GM21423 (cell line): ENCODE measurements at regions not wholly inside any gene's neighbourhood (a gene's known extent, or its start where the extent isn't known, plus 50 kb on each side); places are given as distances from the start of the nearest gene placed in this dataset.
"Not testable (repeated sequence)": the region's sequence is repeated elsewhere in the genome, so short reads cannot be mapped to it uniquely, and the experiment has no call there.

ENCODE experiments used
- ATAC-seq: cut with Tn5 transposase; IDR thresholded peaks from one replicate; pipeline ENCODE4 v1.9.1; 2021; ENCODE audit warnings: mild to moderate bottlenecking, moderate library complexity; ENCODE audit not compliant: unreplicated experiment

- ATAC-seq: no peak
Observed at GRCh38 chr9:16267281-16268066, 603.0 kb downstream of the BNC2 start.

DNA sequence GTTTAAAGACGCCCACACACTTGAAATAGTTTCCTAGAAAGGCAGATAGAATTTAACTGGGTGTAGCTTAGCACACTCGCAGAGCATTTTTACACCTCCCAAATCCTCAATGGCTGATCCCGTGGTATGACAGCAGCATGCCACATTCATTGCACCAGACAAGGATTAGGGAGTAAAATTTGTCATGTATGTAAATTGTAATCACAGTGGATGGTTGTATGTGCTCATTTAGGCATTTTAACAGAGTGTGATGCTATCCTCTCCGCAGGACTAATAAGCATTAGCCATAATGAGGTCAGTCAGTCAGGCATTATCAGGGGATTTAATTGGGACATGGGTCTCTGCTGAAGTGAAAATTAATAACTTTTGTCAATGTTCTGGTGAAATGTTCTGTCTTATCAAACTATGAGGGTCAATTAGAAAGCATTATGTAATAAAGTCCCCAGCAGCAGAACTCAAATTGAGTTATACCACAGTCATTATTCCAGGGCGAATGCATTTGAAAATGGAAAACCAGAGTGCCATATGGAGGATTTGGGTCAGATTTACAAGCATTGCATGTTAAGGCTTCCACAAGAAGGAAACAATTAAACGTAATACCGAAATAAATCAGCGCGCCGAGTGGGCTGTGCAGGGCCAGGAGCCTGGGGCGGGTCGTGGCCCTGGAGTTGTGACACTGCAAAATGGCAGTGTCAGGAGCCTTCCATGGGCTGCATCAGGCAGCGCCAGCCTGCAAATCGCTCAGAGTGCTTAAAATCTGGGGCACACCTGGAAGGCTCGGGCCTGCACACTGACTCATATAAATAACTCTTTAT is 602.2 kb downstream of the BNC2 start:
- ATAC-seq: no peak

DNA sequence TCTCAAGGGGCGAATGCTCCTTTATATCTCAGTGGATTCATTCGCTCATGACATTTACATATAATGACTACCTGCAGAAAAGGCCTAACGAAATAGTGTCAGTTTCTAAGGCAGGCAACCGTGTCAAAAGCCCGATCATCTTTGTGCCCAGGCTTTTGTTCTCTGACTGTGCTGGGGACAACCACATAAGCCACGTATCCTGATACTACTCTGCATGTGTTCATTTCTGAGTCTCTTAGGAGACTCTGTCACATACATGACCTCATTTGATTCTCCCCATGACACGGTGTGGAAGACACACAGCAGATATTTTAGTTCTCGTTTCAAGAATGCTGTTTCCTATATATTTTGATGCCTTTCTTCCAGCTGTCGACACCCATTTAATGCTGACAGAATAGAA is 598.5 kb downstream of the BNC2 start:
- ATAC-seq: no peak

- ATAC-seq: no peak
Observed at GRCh38 chr9:16272776-16273175, 597.7 kb downstream of the BNC2 start.

GRCh38 chr9:16275795-16276624 is 594.5 kb downstream of the BNC2 start:
- no peak for ATAC-seq

GRCh38 chr9:16276866-16277265 is 593.6 kb downstream of the BNC2 start:
- no peak for ATAC-seq

DNA sequence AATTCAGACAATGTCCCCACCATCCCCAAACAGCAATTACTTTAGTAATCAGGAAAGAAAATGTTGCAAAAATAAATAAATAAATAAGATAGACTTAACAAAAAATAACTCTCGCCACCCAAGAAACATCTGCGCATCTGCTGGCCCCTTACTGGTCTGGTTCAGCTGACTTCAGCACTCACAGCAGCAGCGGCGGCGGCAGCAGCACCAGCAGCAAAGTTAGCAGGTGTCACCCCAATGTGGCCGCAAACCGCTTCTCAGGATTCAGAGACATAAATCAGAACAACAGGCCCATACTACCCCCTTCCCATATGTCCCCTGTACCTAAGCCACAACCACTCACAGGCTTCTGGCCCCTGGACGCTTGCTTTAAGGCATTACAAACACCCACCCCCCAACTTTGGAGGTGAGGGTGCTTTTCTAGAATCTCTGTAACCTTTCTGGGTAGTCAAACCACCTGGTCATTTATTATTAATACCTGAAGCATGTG is 593.0 kb downstream of the BNC2 start:
- no peak for ATAC-seq

DNA sequence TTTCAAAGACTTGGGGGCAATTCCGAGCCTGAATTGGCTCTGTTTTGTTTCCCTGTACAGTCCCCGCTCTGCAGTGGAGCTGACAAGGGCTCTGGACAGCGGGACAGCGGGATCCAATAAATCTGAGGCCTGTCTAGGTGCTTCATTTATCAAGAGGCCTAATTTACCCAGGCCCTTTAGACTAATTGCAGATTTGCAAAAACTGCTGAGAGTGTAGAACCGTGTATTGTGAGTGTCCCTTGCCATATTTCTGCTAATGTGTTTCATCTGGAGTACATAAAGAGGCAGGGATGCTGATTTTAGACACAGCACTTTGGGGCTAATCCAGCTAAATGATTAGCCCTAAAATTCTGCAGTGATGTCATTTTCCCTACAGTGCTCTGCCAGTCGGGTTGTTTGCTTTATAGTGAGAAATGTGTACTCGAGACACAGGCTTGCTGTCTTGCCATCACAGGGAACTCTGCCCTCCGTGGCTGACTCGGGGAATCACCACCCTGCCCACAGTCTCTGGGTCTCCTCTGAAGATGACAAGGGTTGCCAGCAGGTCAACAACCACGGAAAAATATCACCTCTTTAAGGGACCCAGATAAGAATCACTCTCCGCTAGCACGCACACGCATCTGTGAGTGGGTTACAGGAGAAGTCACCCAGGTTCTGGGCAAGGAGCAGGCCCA is 592.0 kb downstream of the BNC2 start:
- no peak for ATAC-seq

DNA sequence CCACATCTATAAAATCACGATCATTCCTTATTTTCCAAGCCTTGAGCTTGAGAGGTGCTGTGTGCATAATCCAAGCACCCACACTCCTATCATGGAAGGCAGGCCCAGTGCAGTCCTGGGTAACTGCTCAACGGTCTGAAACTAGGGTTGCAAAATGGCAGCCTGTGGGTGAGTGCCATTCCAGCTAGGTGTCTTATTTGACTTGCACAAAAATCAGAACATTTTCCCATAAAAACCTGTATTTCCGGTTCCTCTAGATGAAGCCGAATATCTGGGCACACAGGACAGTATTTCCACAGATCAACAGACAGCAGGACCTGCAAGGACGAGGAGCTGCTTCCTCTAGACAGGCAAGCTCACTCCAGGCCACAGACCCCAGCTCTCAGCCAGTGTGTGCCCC is 588.8 kb downstream of the BNC2 start:
- ATAC-seq: no peak

DNA sequence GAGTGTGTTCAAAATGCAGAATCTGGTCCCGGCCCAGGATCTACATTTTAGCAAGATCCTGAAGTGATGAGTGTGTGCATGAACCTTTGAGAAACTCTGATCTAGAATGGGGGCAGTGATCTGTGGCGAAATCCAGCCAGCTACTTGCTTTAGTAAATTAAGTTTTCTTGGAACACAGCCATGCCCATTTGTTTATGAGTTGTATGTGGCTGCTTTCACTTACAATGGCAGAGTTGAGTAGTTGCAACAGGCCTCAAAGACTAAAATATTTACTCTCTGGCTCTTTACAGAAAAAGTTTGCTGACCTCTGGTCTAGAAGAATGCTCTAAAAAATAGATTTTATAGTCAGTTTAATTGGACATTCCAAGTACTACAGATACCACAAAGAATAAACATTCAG is 588.3 kb downstream of the BNC2 start:
- ATAC-seq: no peak

DNA sequence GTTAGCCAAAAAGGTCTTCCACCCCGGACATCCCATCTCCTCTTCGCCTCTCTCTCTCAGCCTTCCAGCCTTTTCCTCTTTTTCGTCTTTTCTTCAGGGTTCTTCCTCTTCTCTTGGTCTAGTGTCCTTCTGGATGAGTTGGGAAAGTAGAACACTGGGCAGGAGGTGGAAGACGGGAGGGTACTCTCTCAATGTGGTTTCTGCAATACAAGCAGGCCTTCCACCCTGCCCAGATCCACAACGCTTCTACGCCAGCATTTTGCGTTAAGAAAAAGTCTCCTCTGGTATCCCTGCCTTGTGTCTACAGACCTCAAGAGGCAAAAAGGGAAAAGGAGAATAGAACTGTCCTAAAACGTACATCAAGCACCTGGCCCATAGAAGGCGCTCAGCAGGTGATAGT is 587.8 kb downstream of the BNC2 start:
- no peak for ATAC-seq

- ATAC-seq: no peak
Observed at GRCh38 chr9:16286160-16286559, 584.3 kb downstream of the BNC2 start.

DNA sequence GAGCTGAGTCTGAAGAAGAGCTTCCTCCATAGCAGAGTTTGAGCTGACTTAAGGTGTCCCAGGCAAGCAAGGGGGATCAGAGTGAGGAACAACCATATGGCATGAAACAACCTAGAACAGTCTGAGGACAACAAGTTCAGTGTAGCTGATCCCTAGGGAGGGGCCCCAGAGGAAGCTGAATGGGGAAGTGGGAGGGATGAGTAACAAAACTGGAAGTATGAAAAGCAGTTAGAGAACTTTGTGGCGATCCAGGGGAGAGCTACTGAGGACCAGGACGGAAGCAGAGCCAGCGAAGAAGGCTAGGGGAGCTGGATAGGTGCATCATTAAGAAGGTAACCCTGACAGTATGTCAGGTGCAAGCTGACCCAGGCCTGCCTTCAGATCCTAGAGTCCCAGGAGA is 580.8 kb downstream of the BNC2 start:
- ATAC-seq: no peak

DNA sequence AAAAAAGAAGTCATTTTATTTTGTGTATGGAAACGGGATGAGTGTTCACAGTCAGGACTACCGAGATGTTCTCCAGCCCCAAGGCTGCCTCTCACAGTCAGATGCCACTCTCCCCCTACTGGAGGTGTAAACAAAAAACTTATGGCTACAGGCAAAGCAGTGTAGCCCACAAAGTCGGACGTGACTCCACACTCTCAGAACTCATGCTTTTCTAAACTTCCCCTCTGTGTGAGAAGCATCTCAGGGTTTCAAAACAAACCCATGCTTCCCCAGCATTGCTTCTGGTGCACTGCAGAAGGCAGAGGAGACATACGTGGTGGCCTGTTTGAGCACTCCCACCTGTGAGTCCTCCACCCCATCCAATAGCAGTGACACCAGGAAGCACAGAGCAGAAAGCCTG is 580.3 kb downstream of the BNC2 start:
- no peak for ATAC-seq

DNA sequence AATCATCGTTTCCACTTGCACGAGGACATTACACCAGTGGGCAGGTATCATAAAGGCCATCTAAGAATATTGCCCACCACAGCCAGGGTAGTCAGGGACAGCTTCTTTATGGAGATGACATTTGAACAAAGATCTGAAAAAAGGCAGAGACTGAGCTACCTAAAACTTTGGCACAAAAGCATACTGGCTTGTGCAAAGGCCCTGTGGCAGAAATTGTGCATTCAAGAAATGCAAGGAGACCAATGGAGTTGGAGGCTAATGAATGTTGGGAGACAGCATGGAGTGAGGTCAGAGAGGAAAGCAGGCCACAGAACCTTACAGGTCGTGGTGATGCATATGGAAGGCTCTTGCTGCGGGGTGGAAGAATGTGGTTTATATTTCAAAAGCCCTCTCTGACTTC is 578.5 kb downstream of the BNC2 start:
- ATAC-seq: no peak

DNA sequence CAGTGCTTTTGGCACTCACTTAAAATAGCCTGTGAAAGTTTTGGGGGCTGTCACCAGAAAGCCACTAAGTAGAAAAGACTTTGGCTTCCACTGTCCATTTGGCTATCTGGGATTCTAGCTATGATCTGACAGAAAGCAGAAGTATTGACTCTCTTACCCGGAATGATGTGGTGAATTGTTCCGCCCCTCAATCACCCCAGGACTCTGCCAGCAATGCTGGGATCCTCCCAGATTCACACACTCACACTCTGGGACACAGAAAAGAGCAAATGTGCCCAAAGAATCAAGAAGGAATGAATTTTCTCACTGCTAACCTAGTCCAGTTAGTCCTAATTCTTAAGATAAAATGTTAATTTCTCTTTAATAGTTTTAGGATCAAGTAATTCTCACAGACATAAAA is 576.9 kb downstream of the BNC2 start:
- no peak for ATAC-seq

GRCh38 chr9:16294133-16294770 is 576.2 kb downstream of the BNC2 start:
- no peak for ATAC-seq

- not testable (repeated sequence) for ATAC-seq
Observed at GRCh38 chr9:16294940-16295339, 575.5 kb downstream of the BNC2 start.

DNA sequence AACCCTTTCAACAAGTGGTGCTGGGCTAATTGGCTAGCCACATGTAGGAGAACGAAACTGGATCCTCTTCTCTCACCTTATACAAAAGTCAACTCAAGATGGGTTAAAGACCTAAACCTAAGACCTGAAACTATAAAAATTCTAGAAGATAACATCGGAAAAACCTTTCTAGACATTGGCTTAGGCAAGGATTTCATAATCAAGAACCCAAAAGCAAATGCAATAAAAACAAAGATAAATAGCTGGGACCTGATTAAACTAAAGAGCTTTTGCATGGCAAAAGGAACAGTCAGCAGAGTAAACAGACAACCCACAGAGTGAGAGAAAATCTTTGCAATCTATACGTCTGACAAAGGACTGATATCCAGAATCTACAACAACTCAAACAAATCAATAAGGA is 571.1 kb downstream of the BNC2 start:
- ATAC-seq: not testable (repeated sequence)

DNA sequence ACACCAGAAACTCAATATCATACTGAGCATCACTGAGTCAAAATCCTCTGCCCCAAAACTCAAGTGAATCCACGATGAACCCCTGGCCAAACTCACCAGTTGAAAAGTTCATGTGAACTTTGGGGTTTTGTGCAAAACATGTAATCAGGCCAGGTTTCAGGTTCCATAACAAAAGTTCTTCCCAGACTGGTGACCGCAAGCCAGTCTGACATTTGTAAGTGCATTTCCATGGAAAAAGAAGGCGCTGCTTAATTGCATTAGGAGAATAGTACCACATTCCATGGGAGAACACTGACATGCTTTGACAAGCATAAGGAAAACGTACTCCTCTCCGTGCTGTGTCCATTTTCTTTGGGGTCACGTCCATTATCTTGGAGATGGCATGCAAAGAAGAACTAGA is 567.0 kb downstream of the BNC2 start:
- ATAC-seq: no peak
